A549 (cell line): ENCODE measurements at regions not wholly inside any gene's neighbourhood (a gene's known extent, or its start where the extent isn't known, plus 50 kb on each side); places are given as distances from the start of the nearest gene placed in this dataset.

Experiments
- ATAC-seq, 2 experiments: fragments of 200-7000 bp in 1 of 2; fragments of >200 bp in 1 of 2; cut with Nextera tagmentation in 1 of 2; cut with Tn5 transposase in 1 of 2; 3 replicates each; pipeline versions ENCODE4 v1.8.0 to v1.9.1; 2018 to 2020; ENCODE audit warnings: mild to moderate bottlenecking in 1 of 2, moderate library complexity in 1 of 2
- CTCF ChIA-PET: fragments of 300-600 bp; sonication (Branson Sonifier 250); formaldehyde crosslinking; extraction: SDS; loops from one replicate; lab custom pipeline; 2021; ENCODE audit warnings: antibody characterized with exemption, inconsistent platforms; lab: Yijun Ruan, JAX
- POLR2A ChIA-PET: fragments of 350-600 bp; formaldehyde crosslinking; extraction: SDS; loops from one replicate; lab custom pipeline; 2021; ENCODE audit warnings: antibody characterized with exemption, inconsistent platforms; lab: Yijun Ruan, JAX
- DNase-seq, 2 experiments: peaks; one replicate each; pipeline versions ENCODE4 v3.0.0 to v3.0.0-alpha.2; 2011 to 2016; ENCODE audit warnings: low read depth in 1 of 2, low spot score in 1 of 2
- FAIRE-seq: peaks from 2 replicates; lab custom pipeline; 2011; peaks lifted over from hg19 to GRCh38; lab: Jason Lieb, UNC
- H3K27ac ChIP-seq, 2 experiments: fragments of >200 bp; sonication (Bioruptor Twin); formaldehyde crosslinking; 3 replicates each; pipeline ENCODE4 v1.5.1; 2016 to 2017
- H3K4me1 ChIP-seq: fragments of >200 bp; sonication (Bioruptor Twin); formaldehyde crosslinking; 3 replicates; pipeline ENCODE4 v1.6.1; 2016
- H3K4me2 ChIP-seq: fragments of >200 bp; sonication (Bioruptor Twin); formaldehyde crosslinking; 3 replicates; pipeline ENCODE4 v1.6.1; 2016
- H3K4me3 ChIP-seq: fragments of >200 bp; sonication (Bioruptor Twin); formaldehyde crosslinking; 3 replicates; pipeline ENCODE4 v1.5.1; 2016
- H3K9me3 ChIP-seq: fragments of >200 bp; sonication (Bioruptor Twin); formaldehyde crosslinking; 3 replicates; pipeline ENCODE4 v1.6.1; 2016
- CBX2 ChIP-seq: fragments of 200-600 bp; sonication (generic); IDR thresholded peaks from 2 replicates; pipeline ENCODE4 v1.6.1; 2016; ENCODE audit warnings: low read depth, mild to moderate bottlenecking, borderline replicate concordance
- CHD2 ChIP-seq: fragments of 150-350 bp; IDR thresholded peaks from 2 replicates; pipeline ENCODE4 v1.6.1; 2014; ENCODE audit warnings: low read length; ENCODE audit not compliant: partially characterized antibody
- CHD4 ChIP-seq: fragments of 200-600 bp; sonication (generic); IDR thresholded peaks from 2 replicates; pipeline ENCODE4 v1.6.1; 2016; ENCODE audit warnings: antibody characterized with exemption, mild to moderate bottlenecking, borderline replicate concordance
- EHF ChIP-seq: fragments of 250-450 bp; sonication (Bioruptor Pico); IDR thresholded peaks from 2 replicates; pipeline ENCODE4 v1.5.0; 2020; ENCODE audit warnings: mild to moderate bottlenecking
- EHMT2 ChIP-seq: fragments of 200-600 bp; sonication (generic); IDR thresholded peaks from 2 replicates; pipeline ENCODE4 v1.6.1; 2016; ENCODE audit warnings: antibody characterized with exemption, low read depth, mild to moderate bottlenecking, moderate library complexity
- FOSB ChIP-seq: fragments of 250-450 bp; sonication (Bioruptor Pico); IDR thresholded peaks from 2 replicates; pipeline ENCODE4 v1.5.0; 2020; ENCODE audit warnings: mild to moderate bottlenecking, moderate library complexity
- FOSL2 ChIP-seq, 2 experiments: fragments of 450-650 bp in 1 of 2; fragments of >200 bp in 1 of 2; sonication (Bioruptor Twin) in 1 of 2; formaldehyde crosslinking; IDR thresholded peaks; 2 replicates each; pipeline versions ENCODE4 v1.5.0 to v1.6.1; 2016 to 2020; ENCODE audit warnings: mild to moderate bottlenecking in 1 of 2, moderate library complexity in 1 of 2
- HEYL ChIP-seq: fragments of 250-450 bp; sonication (Bioruptor Pico); IDR thresholded peaks from 2 replicates; pipeline ENCODE4 v1.8.0; 2021; ENCODE audit warnings: mild to moderate bottlenecking, moderate library complexity
- HOXA7 ChIP-seq: fragments of 250-450 bp; sonication (Bioruptor Pico); IDR thresholded peaks from 2 replicates; pipeline ENCODE4 v1.5.0; 2020; ENCODE audit warnings: mild to moderate bottlenecking, moderate library complexity
- HOXB13 ChIP-seq: fragments of 250-450 bp; sonication (Bioruptor Pico); IDR thresholded peaks from 2 replicates; pipeline ENCODE4 v1.5.0; 2020; ENCODE audit warnings: low read depth, mild to moderate bottlenecking, moderate library complexity
- JUNB ChIP-seq: fragments of >200 bp; sonication (Bioruptor Twin); formaldehyde crosslinking; IDR thresholded peaks from 2 replicates; pipeline ENCODE4 v1.6.1; 2016
- KDM5A ChIP-seq: fragments of 200-600 bp; sonication (generic); IDR thresholded peaks from 2 replicates; pipeline ENCODE4 v1.6.1; 2016; ENCODE audit warnings: antibody characterized with exemption, mild to moderate bottlenecking
- MAFK ChIP-seq: fragments of 450-650 bp; IDR thresholded peaks from 2 replicates; pipeline ENCODE4 v1.6.1; 2014; ENCODE audit not compliant: partially characterized antibody
- NPAS2 ChIP-seq: fragments of 250-450 bp; sonication (Bioruptor Pico); IDR thresholded peaks from 2 replicates; pipeline ENCODE4 v1.8.0; 2022; ENCODE audit warnings: mild to moderate bottlenecking, moderate library complexity, borderline replicate concordance
- RAD21 ChIP-seq, 2 experiments: fragments of >200 bp in 1 of 2; sonication (Bioruptor Twin) in 1 of 2; formaldehyde crosslinking in 1 of 2; IDR thresholded peaks in 1 of 2; conservative IDR thresholded peaks in 1 of 2; 2 replicates in 1 of 2; 3 replicates in 1 of 2; pipeline ENCODE4 v1.6.1; 2012 to 2018; ENCODE audit warnings: inconsistent platforms in 1 of 2
- RCOR1 ChIP-seq: fragments of 150-350 bp; IDR thresholded peaks from 2 replicates; pipeline ENCODE4 v1.6.1; 2014; ENCODE audit warnings: antibody characterized with exemption, low read length, low read depth
- RFX5 ChIP-seq: fragments of 450-650 bp; IDR thresholded peaks from 2 replicates; pipeline ENCODE4 v1.7.1; 2014; ENCODE audit warnings: antibody characterized with exemption, mild to moderate bottlenecking, moderate library complexity
- RNF2 ChIP-seq: fragments of 200-600 bp; sonication (generic); IDR thresholded peaks from 2 replicates; pipeline ENCODE4 v1.6.1; 2016; ENCODE audit warnings: low read depth, mild to moderate bottlenecking, antibody characterized with exemption, moderate library complexity, borderline replicate concordance
- SREBF2 ChIP-seq: fragments of 450-650 bp; IDR thresholded peaks from 2 replicates; pipeline ENCODE4 v1.6.1; 2014; ENCODE audit warnings: mild to moderate bottlenecking, moderate library complexity
- TFCP2L1 ChIP-seq: fragments of 250-450 bp; sonication (Bioruptor Pico); IDR thresholded peaks from 2 replicates; pipeline ENCODE4 v1.5.0; 2021; ENCODE audit warnings: mild to moderate bottlenecking
- ZC3H11A ChIP-seq: fragments of 450-650 bp; IDR thresholded peaks from 2 replicates; pipeline ENCODE4 v1.6.1; 2014; ENCODE audit warnings: antibody characterized with exemption, mild to moderate bottlenecking
- ZFP36 ChIP-seq: fragments of 450-650 bp; IDR thresholded peaks from 2 replicates; pipeline ENCODE4 v1.6.1; 2014; ENCODE audit warnings: borderline replicate concordance; ENCODE audit not compliant: partially characterized antibody
- ZSCAN20 ChIP-seq: fragments of 250-450 bp; sonication (Bioruptor Pico); IDR thresholded peaks from 2 replicates; pipeline ENCODE4 v1.8.0; 2022; ENCODE audit warnings: mild to moderate bottlenecking, moderate library complexity
- WGBS: methylation state at CpG from one replicate; pipeline ENCODE4 v1.1.6; 2017; ENCODE audit errors: missing lambda C conversion rate; 5-methylcytosine and 5-hydroxymethylcytosine counted together
- TF ChIP-seq, protein P1 (sequence below): fragments of >200 bp; sonication (Bioruptor Twin); formaldehyde crosslinking; IDR thresholded peaks from 3 replicates; pipeline ENCODE4 v1.5.1; 2016
- TF ChIP-seq, protein P2 (sequence below): fragments of 250-450 bp; sonication (Bioruptor Pico); IDR thresholded peaks from 2 replicates; pipeline ENCODE4 v1.5.0; 2020; ENCODE audit warnings: low read depth, mild to moderate bottlenecking, moderate library complexity
- TF ChIP-seq, protein P3 (sequence below): fragments of 200-600 bp; sonication (generic); IDR thresholded peaks from 2 replicates; pipeline ENCODE4 v1.6.1; 2016; ENCODE audit warnings: antibody characterized with exemption, mild to moderate bottlenecking, moderate library complexity

DNA sequence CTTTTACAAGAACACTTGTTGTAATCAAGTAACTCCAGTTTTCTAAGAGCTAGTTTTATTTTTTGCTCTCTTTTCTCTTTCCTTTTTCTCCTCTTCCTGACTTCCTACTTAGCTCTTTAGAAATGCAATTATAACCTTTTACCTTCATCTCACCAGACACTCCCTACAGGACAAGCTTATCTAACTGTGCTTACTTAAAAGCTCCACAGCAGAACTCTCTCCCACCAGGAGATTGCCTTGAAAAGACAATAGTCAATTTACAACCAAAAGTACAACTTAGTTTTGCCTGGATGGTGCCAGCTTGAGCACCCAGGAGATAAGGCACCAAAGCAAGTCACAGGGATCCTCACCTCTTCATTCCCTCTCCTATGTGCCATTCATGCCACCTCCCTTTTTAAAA, 573.8 kb upstream of the LMCD1 start:
- no peak overlapping the region for H3K27ac ChIP-seq
- FAIRE-seq (no peak), ATAC-seq (no peak), DNase-seq (no peak)
- ChIA-PET CTCF (no interaction called here), POLR2A (no interaction called here)
- TF ChIP-seq ZFP36 (no peak), MAFK (no peak), HOXB13 (CRISPR knock-in tag) (no peak), SREBF2 (no peak), CHD2 (no peak), CHD4 (no peak), RFX5 (no peak), EHF (CRISPR knock-in tag) (no peak), JUNB (no peak), HOXA7 (no peak), CBX2 (no peak), FOSB (CRISPR knock-in tag) (no peak), RCOR1 (no peak), HEYL (CRISPR knock-in tag) (no peak), TFCP2L1 (CRISPR knock-in tag) (no peak), NPAS2 (CRISPR knock-in tag) (no peak)
- TF ChIP-seq, protein P1, sequence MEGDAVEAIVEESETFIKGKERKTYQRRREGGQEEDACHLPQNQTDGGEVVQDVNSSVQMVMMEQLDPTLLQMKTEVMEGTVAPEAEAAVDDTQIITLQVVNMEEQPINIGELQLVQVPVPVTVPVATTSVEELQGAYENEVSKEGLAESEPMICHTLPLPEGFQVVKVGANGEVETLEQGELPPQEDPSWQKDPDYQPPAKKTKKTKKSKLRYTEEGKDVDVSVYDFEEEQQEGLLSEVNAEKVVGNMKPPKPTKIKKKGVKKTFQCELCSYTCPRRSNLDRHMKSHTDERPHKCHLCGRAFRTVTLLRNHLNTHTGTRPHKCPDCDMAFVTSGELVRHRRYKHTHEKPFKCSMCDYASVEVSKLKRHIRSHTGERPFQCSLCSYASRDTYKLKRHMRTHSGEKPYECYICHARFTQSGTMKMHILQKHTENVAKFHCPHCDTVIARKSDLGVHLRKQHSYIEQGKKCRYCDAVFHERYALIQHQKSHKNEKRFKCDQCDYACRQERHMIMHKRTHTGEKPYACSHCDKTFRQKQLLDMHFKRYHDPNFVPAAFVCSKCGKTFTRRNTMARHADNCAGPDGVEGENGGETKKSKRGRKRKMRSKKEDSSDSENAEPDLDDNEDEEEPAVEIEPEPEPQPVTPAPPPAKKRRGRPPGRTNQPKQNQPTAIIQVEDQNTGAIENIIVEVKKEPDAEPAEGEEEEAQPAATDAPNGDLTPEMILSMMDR, result no peak
- TF ChIP-seq, all 56 proteins: peak for 0
- Histone ChIP-seq H3K4me2 (no peak overlapping the region), H3K4me1 (no peaks in the 10 kb centered on the region), H3K9me3 (no peaks in the 10 kb centered on the region), H3K4me3 (no peak overlapping the region)

DNA sequence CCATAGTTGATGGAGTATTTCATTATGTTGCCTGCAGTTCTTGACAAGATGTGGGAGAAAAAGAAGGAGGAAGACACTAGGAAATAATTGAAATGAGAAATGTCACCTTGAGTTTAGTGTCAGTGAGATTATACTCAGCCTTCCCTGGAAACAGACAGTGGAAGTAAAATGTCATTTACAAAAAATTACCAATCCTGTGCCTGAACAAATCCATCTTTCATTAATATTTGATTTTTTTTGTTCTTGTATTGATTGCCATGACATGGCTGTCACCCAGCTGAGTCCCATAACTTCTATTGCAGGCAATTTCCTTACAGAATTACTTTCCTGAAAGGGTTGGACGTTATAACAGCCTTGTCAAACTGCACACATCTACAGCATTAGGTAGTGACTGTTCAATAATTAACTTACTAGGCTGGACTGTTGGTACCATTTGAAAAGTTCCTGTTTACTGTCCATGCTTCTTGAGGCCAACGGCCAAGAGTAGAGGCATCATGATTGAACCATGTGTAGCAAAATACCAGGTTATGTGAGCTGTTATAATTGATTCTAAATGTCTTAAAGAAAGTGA, 572.2 kb upstream of the LMCD1 start:
- ChIA-PET CTCF (no interaction called here), POLR2A (no interaction called here)
- no peak overlapping the region for H3K27ac ChIP-seq
- H3K4me1 ChIP-seq, result no peaks in the 10 kb centered on the region
- no peak overlapping the region for H3K4me2 ChIP-seq
- H3K9me3 ChIP-seq, result no peaks in the 10 kb centered on the region
- TF ChIP-seq FOSB (CRISPR knock-in tag), result no peak
- TF ChIP-seq RNF2, result no peak
- no peak for TF ChIP-seq HOXA7
- TF ChIP-seq ZC3H11A, result no peak
- no peak for TF ChIP-seq ZSCAN20 (CRISPR knock-in tag)
- no peak for TF ChIP-seq RCOR1
- no peak for TF ChIP-seq EHF (CRISPR knock-in tag)
- FAIRE-seq, result no peak
- H3K4me3 ChIP-seq, result no peak overlapping the region
- DNase-seq, result no peak
- 3% methylated on average over 2 of the region's 2 CpGs for WGBS
- ATAC-seq, result no peak

DNA sequence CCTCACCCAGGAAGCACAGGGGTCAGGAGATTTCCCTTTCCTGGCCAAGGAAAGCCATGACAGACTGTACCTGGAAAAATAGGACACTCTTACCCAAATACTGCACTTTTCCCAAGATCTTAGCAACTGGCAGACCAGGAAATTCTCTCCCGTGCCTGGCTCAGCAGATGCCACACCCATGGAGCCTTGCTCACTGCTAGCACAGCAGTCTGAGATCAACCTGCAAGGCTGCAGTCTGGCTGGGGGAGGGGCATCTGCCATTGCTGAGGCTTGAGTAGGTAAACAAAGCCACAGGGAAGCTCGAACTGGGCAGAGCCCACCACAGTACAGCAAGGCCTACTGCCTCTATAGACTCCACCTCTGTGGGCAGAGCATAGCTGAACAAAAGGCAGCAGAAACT, 567.3 kb upstream of the LMCD1 start:
- no peak for TF ChIP-seq KDM5A
- no peak for TF ChIP-seq RAD21 (conservative IDR thresholded peaks at IDR 0.05 in 1 of 2, IDR thresholded peaks at IDR 0.05 in 1 of 2)
- no peak for TF ChIP-seq NPAS2 (CRISPR knock-in tag)
- TF ChIP-seq, protein P2, sequence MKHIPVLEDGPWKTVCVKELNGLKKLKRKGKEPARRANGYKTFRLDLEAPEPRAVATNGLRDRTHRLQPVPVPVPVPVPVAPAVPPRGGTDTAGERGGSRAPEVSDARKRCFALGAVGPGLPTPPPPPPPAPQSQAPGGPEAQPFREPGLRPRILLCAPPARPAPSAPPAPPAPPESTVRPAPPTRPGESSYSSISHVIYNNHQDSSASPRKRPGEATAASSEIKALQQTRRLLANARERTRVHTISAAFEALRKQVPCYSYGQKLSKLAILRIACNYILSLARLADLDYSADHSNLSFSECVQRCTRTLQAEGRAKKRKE (CRISPR knock-in tag), result no peak
- TF ChIP-seq FOSL2 (IDR thresholded peaks at IDR 0.05), result no peak
- TF ChIP-seq FOSL2 (CRISPR knock-in tag; IDR thresholded peaks at IDR 0.05), result no peak
- TF ChIP-seq RCOR1, result no peak
- TF ChIP-seq EHMT2, result no peak
- no peak for TF ChIP-seq HEYL (CRISPR knock-in tag)
- TF ChIP-seq, protein P3, sequence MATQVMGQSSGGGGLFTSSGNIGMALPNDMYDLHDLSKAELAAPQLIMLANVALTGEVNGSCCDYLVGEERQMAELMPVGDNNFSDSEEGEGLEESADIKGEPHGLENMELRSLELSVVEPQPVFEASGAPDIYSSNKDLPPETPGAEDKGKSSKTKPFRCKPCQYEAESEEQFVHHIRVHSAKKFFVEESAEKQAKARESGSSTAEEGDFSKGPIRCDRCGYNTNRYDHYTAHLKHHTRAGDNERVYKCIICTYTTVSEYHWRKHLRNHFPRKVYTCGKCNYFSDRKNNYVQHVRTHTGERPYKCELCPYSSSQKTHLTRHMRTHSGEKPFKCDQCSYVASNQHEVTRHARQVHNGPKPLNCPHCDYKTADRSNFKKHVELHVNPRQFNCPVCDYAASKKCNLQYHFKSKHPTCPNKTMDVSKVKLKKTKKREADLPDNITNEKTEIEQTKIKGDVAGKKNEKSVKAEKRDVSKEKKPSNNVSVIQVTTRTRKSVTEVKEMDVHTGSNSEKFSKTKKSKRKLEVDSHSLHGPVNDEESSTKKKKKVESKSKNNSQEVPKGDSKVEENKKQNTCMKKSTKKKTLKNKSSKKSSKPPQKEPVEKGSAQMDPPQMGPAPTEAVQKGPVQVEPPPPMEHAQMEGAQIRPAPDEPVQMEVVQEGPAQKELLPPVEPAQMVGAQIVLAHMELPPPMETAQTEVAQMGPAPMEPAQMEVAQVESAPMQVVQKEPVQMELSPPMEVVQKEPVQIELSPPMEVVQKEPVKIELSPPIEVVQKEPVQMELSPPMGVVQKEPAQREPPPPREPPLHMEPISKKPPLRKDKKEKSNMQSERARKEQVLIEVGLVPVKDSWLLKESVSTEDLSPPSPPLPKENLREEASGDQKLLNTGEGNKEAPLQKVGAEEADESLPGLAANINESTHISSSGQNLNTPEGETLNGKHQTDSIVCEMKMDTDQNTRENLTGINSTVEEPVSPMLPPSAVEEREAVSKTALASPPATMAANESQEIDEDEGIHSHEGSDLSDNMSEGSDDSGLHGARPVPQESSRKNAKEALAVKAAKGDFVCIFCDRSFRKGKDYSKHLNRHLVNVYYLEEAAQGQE, result no peak
- Histone ChIP-seq H3K9me3 (no peaks in the 10 kb centered on the region), H3K4me2 (no peak overlapping the region), H3K27ac (no peak overlapping the region), H3K4me3 (no peak overlapping the region), H3K4me1 (no peaks in the 10 kb centered on the region)
- FAIRE-seq (no peak), ATAC-seq (no peak), DNase-seq (no peak)
- WGBS, result 0% methylated on average over 1 of the region's 2 CpGs
- ChIA-PET POLR2A (no interaction called here), CTCF (interaction anchor here (1.5 kb wide), 1 partner anchor 71 kb away, joined by 3 read pairs; no protein-coding TSS in a partner anchor)
